ENCODE measurements at regions not wholly inside any gene's neighbourhood (a gene's known extent, or its start where the extent isn't known, plus 50 kb on each side); places are given as distances from the start of the nearest gene placed in this dataset.

DNA sequence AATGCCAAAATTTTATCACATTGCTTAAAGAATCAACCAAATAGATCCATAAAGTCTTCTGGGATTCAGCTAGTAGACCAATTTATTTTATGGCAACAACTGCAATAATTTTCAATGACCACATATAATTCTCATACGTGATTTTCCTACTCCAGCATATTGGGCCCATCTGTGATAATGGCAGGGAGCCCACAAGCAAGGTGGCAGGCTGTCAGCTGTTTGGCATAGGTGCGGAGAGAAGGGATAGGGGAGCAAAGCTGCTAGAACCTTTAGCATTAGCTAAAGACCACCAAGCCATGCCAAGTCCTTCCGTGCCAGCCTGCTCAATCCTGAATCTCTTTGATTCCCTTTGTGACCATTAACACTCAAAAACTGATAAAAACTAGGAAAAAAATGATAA, 721.2 kb downstream of the XPNPEP1 start:
- Histone ChIP-seq H3K36me3 (ENCODE audit: low read length) (no peaks in the 10 kb centered on the region), H3K4me3 (ENCODE audit: insufficient read depth, low read length, poor library complexity, severe bottlenecking) (no peak overlapping the region), H3K9me2 (replicated peaks; ENCODE audit: insufficient read depth, low read length) (no peaks in the 10 kb centered on the region), H4K20me1 (ENCODE audit: low read depth, low read length) (no peaks in the 10 kb centered on the region), H3K79me2 (ENCODE audit: insufficient read depth, low read length) (no peaks in the 10 kb centered on the region), H3K9ac (ENCODE audit: low read length) (no peak overlapping the region), H3K27me3 (ENCODE audit: low read length) (no peaks in the 10 kb centered on the region), H3K4me2 (ENCODE audit: low read depth, low read length, poor library complexity, severe bottlenecking) (no peak overlapping the region), H3K27ac (ENCODE audit: low read depth, low read length) (no peak overlapping the region), H3K9me3 (ENCODE audit: insufficient read depth, low read length) (no peaks in the 10 kb centered on the region), H2AFZ (ENCODE audit: low read depth, low read length, severe bottlenecking) (no peak overlapping the region), H3F3A (ENCODE audit: insufficient read depth) (no peaks in the 10 kb centered on the region)
- TF ChIP-seq, protein P1, sequence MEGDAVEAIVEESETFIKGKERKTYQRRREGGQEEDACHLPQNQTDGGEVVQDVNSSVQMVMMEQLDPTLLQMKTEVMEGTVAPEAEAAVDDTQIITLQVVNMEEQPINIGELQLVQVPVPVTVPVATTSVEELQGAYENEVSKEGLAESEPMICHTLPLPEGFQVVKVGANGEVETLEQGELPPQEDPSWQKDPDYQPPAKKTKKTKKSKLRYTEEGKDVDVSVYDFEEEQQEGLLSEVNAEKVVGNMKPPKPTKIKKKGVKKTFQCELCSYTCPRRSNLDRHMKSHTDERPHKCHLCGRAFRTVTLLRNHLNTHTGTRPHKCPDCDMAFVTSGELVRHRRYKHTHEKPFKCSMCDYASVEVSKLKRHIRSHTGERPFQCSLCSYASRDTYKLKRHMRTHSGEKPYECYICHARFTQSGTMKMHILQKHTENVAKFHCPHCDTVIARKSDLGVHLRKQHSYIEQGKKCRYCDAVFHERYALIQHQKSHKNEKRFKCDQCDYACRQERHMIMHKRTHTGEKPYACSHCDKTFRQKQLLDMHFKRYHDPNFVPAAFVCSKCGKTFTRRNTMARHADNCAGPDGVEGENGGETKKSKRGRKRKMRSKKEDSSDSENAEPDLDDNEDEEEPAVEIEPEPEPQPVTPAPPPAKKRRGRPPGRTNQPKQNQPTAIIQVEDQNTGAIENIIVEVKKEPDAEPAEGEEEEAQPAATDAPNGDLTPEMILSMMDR (IDR thresholded peaks at IDR 0.05; ENCODE audit: insufficient read depth, low read length, poor library complexity, severe bottlenecking): no peak
- no peak for TF ChIP-seq EZH2phosphoT487 (conservative IDR thresholded peaks at IDR 0.05; ENCODE audit: low read length)

DNA sequence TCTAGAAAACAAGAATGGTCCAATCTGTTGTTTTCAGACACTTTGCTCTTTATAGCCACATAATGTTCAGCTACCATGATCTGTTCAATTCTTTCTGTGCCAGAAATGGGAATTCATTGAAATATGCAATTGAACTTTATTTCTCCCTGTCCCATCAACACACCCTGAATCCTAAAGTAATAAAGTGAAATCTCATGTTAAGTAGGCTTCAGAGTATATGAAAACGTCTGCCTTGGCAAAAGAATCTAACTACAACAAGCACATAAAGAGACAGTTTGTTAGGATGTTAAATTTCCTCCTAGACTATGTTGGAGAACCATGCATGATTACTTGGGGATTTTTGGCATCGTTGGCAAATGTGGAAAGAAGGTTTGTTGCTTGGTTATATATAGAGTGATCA, 722.7 kb downstream of the XPNPEP1 start:
- H3K4me2 ChIP-seq (ENCODE audit: low read depth, low read length, poor library complexity, severe bottlenecking): no peak overlapping the region
- no peaks in the 10 kb centered on the region for H3K9me2 ChIP-seq (replicated peaks; ENCODE audit: insufficient read depth, low read length)
- H4K20me1 ChIP-seq (ENCODE audit: low read depth, low read length): no peaks in the 10 kb centered on the region
- H3K27ac ChIP-seq (ENCODE audit: low read depth, low read length): no peak overlapping the region
- no peaks in the 10 kb centered on the region for H3K27me3 ChIP-seq (ENCODE audit: low read length)
- H3F3A ChIP-seq (ENCODE audit: insufficient read depth): no peaks in the 10 kb centered on the region
- TF ChIP-seq, protein P1 (IDR thresholded peaks at IDR 0.05; ENCODE audit: insufficient read depth, low read length, poor library complexity, severe bottlenecking): no peak
- TF ChIP-seq EZH2phosphoT487 (conservative IDR thresholded peaks at IDR 0.05; ENCODE audit: low read length): no peak
- H2AFZ ChIP-seq (ENCODE audit: low read depth, low read length, severe bottlenecking): no peak overlapping the region
- H3K4me3 ChIP-seq (ENCODE audit: insufficient read depth, low read length, poor library complexity, severe bottlenecking): no peak overlapping the region
- no peaks in the 10 kb centered on the region for H3K36me3 ChIP-seq (ENCODE audit: low read length)
- H3K9me3 ChIP-seq (ENCODE audit: insufficient read depth, low read length): no peaks in the 10 kb centered on the region
- no peaks in the 10 kb centered on the region for H3K79me2 ChIP-seq (ENCODE audit: insufficient read depth, low read length)
- H3K9ac ChIP-seq (ENCODE audit: low read length): no peak overlapping the region

DNA sequence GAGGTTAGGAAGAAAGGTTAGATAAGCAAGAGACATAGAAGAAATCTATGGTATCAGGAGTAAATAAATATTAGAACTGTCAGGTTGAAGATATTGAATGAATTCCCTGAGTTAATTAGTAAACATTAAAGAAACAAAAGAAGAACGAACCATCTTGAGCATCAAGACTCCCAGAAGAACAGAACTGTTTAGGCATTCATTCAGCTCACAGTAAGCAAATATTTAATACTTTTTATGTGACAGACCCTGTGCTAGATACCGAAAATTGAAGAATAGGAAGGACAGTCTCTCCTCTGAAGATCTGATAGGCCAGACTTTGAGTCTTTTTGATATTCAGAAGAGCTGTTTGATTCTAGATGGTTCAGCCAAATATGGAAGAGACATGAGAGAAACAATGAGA, 731.5 kb downstream of the XPNPEP1 start:
- Histone ChIP-seq H4K20me1 (ENCODE audit: low read depth, low read length) (no peaks in the 10 kb centered on the region), H3K27me3 (ENCODE audit: low read length) (no peaks in the 10 kb centered on the region), H3K4me2 (ENCODE audit: low read depth, low read length, poor library complexity, severe bottlenecking) (no peak overlapping the region), H3F3A (ENCODE audit: insufficient read depth) (no peaks in the 10 kb centered on the region), H3K4me3 (ENCODE audit: insufficient read depth, low read length, poor library complexity, severe bottlenecking) (no peak overlapping the region), H3K9ac (ENCODE audit: low read length) (no peak overlapping the region), H3K9me2 (replicated peaks; ENCODE audit: insufficient read depth, low read length) (no peaks in the 10 kb centered on the region), H3K9me3 (ENCODE audit: insufficient read depth, low read length) (no peaks in the 10 kb centered on the region), H3K79me2 (ENCODE audit: insufficient read depth, low read length) (no peaks in the 10 kb centered on the region), H2AFZ (ENCODE audit: low read depth, low read length, severe bottlenecking) (no peak overlapping the region), H3K27ac (ENCODE audit: low read depth, low read length) (no peak overlapping the region), H3K36me3 (ENCODE audit: low read length) (no peaks in the 10 kb centered on the region)
- TF ChIP-seq, protein P1 (IDR thresholded peaks at IDR 0.05; ENCODE audit: insufficient read depth, low read length, poor library complexity, severe bottlenecking): no peak
- TF ChIP-seq EZH2phosphoT487 (conservative IDR thresholded peaks at IDR 0.05; ENCODE audit: low read length): no peak
